HG02610 (cell line): ENCODE measurements at regions not wholly inside any gene's neighbourhood (a gene's known extent, or its start where the extent isn't known, plus 50 kb on each side); places are given as distances from the start of the nearest gene placed in this dataset.
"Not testable (repeated sequence)": the region's sequence is repeated elsewhere in the genome, so short reads cannot be mapped to it uniquely, and the experiment has no call there.

ENCODE experiments used
- ATAC-seq: cut with Tn5 transposase; IDR thresholded peaks from one replicate; pipeline ENCODE4 v1.9.1; 2021; ENCODE audit warnings: mild to moderate bottlenecking, moderate library complexity; ENCODE audit not compliant: unreplicated experiment

GRCh38 chr5:118554241-118554640 lies 434.1 kb downstream of the DTWD2 start:
- ATAC-seq: no peak

- no peak for ATAC-seq
Measured at GRCh38 chr5:118553662-118554061, 434.7 kb downstream of the DTWD2 start.

GRCh38 chr5:118552731-118553360 lies 435.5 kb downstream of the DTWD2 start:
- ATAC-seq: no peak

GRCh38 chr5:118552146-118552545 lies 436.2 kb downstream of the DTWD2 start:
- ATAC-seq: no peak

GRCh38 chr5:118551716-118552115 lies 436.6 kb downstream of the DTWD2 start:
- ATAC-seq: no peak

GRCh38 chr5:118551031-118551430 lies 437.3 kb downstream of the DTWD2 start:
- ATAC-seq: no peak

- ATAC-seq: no peak
Measured at GRCh38 chr5:118548761-118549720, 439.3 kb downstream of the DTWD2 start.

- no peak for ATAC-seq
Measured at GRCh38 chr5:118545470-118545869, 442.9 kb downstream of the DTWD2 start.

- ATAC-seq: no peak
Measured at GRCh38 chr5:118544887-118545449, 443.4 kb downstream of the DTWD2 start.

- no peak for ATAC-seq
Measured at GRCh38 chr5:118533923-118534322, 454.4 kb downstream of the DTWD2 start.

- no peak for ATAC-seq
Measured at GRCh38 chr5:118533156-118533555, 455.2 kb downstream of the DTWD2 start.

GRCh38 chr5:118531276-118531675 lies 457.1 kb downstream of the DTWD2 start:
- ATAC-seq: no peak

GRCh38 chr5:118529361-118530144 lies 458.8 kb downstream of the DTWD2 start:
- ATAC-seq: no peak

- ATAC-seq: no peak
Measured at GRCh38 chr5:118522626-118523025, 465.7 kb downstream of the DTWD2 start.

GRCh38 chr5:118520771-118521415 lies 467.5 kb downstream of the DTWD2 start:
- no peak for ATAC-seq

GRCh38 chr5:118519466-118519865 lies 468.9 kb downstream of the DTWD2 start:
- no peak for ATAC-seq

GRCh38 chr5:118518720-118519119 lies 469.6 kb downstream of the DTWD2 start:
- no peak for ATAC-seq

- no peak for ATAC-seq
Measured at GRCh38 chr5:118511846-118512245, 476.5 kb downstream of the DTWD2 start.

GRCh38 chr5:118506217-118506852 lies 482.0 kb downstream of the DTWD2 start:
- ATAC-seq: peak; percentile 88

GRCh38 chr5:118502232-118502631 lies 486.1 kb downstream of the DTWD2 start:
- not testable (repeated sequence) for ATAC-seq
